ENCODE measurements at regions not wholly inside any gene's neighbourhood (a gene's known extent, or its start where the extent isn't known, plus 50 kb on each side); places are given as distances from the start of the nearest gene placed in this dataset.

DNA sequence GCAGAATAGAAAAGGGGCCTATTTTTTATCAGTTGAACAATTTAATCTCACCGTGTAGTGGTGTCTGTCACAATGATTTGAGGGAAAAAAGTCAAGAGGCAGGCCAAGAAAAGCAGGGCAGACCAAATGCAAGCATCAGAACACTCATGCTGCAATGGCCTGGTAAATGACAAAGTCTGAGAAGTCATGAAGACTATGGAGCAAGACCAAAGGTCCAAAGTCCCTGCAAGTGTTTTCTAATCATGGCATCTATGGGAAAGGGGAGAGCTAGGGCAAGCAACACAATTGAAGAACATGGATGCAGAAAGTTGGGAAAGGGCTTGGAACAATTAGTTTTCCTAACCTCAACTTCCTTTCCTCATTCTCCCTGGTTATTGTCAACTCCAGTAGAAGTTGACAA, 147.7 kb upstream of the TLL1 start:
- POLR2A ChIA-PET: no interaction called here
- intact Hi-C loops (cut with micrococcal nuclease): no loop called here
- Histone ChIP-seq H3K27ac (ENCODE audit: low read depth, low read length) (no peak overlapping the region), H3K4me3 (replicated peaks in 1 of 2; ENCODE audit: low read depth in 1 of 2, low read length in 2 of 2) (no peak overlapping the region), H3K9ac (ENCODE audit: low read length) (no peak overlapping the region), H2AFZ (ENCODE audit: low read depth, low read length, poor library complexity, severe bottlenecking) (no peak overlapping the region), H3K9me2 (ENCODE audit: insufficient read depth) (no peaks in the 10 kb centered on the region), H3K4me2 (ENCODE audit: low read length) (no peak overlapping the region), H3K9me3 (ENCODE audit: control insufficient read depth in 1 of 2, insufficient read depth in 1 of 2, low read depth in 1 of 2, low read length in 2 of 2) (no peaks in the 10 kb centered on the region), H3K36me3 (ENCODE audit: control insufficient read depth in 1 of 2, insufficient read depth in 2 of 2, low read length in 2 of 2) (no peaks in the 10 kb centered on the region), H4K20me1 (ENCODE audit: insufficient read depth) (no peaks in the 10 kb centered on the region), H3K79me2 (ENCODE audit: insufficient read depth, low read length) (no peaks in the 10 kb centered on the region), H3K4me1 (ENCODE audit: control insufficient read depth in 1 of 2, insufficient read depth in 2 of 2, low read length in 2 of 2) (no peaks in the 10 kb centered on the region), H3K27me3 (ENCODE audit: insufficient read depth, low read length) (no peaks in the 10 kb centered on the region)
- ATAC-seq: no peak
- RAD21 ChIA-PET (ENCODE audit: low non-redundant PET in 1 of 2, low total read pairs in 2 of 2, uncharacterized antibody in 2 of 2, unreplicated experiment in 2 of 2): no interaction called here
- TF ChIP-seq SP1 (IDR thresholded peaks at IDR 0.05; ENCODE audit: low read depth) (no peak), EZH2 (IDR thresholded peaks at IDR 0.05) (no peak), FOSL1 (IDR thresholded peaks at IDR 0.05; ENCODE audit: low read depth) (no peak), POLR2AphosphoS5 (IDR thresholded peaks at IDR 0.05; ENCODE audit: low read depth, low read length) (no peak), RAD21 (IDR thresholded peaks at IDR 0.05; ENCODE audit: low read depth) (no peak), ZNF274 (IDR thresholded peaks at IDR 0.05; ENCODE audit: low read depth, low read length) (no peak), CEBPB (IDR thresholded peaks at IDR 0.05; ENCODE audit: low read depth) (no peak), YY1 (IDR thresholded peaks at IDR 0.05; ENCODE audit: extremely low read depth, insufficient replicate concordance, low read depth, low read length) (no peak)
- TF ChIP-seq, protein P1, sequence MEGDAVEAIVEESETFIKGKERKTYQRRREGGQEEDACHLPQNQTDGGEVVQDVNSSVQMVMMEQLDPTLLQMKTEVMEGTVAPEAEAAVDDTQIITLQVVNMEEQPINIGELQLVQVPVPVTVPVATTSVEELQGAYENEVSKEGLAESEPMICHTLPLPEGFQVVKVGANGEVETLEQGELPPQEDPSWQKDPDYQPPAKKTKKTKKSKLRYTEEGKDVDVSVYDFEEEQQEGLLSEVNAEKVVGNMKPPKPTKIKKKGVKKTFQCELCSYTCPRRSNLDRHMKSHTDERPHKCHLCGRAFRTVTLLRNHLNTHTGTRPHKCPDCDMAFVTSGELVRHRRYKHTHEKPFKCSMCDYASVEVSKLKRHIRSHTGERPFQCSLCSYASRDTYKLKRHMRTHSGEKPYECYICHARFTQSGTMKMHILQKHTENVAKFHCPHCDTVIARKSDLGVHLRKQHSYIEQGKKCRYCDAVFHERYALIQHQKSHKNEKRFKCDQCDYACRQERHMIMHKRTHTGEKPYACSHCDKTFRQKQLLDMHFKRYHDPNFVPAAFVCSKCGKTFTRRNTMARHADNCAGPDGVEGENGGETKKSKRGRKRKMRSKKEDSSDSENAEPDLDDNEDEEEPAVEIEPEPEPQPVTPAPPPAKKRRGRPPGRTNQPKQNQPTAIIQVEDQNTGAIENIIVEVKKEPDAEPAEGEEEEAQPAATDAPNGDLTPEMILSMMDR (IDR thresholded peaks at IDR 0.05 in 2 of 3, conservative IDR thresholded peaks at IDR 0.05 in 1 of 3; ENCODE audit: borderline replicate concordance in 1 of 3, insufficient read depth in 1 of 3, low read depth in 2 of 3, low read length in 2 of 3): no peak
- TF ChIP-seq, protein P2, sequence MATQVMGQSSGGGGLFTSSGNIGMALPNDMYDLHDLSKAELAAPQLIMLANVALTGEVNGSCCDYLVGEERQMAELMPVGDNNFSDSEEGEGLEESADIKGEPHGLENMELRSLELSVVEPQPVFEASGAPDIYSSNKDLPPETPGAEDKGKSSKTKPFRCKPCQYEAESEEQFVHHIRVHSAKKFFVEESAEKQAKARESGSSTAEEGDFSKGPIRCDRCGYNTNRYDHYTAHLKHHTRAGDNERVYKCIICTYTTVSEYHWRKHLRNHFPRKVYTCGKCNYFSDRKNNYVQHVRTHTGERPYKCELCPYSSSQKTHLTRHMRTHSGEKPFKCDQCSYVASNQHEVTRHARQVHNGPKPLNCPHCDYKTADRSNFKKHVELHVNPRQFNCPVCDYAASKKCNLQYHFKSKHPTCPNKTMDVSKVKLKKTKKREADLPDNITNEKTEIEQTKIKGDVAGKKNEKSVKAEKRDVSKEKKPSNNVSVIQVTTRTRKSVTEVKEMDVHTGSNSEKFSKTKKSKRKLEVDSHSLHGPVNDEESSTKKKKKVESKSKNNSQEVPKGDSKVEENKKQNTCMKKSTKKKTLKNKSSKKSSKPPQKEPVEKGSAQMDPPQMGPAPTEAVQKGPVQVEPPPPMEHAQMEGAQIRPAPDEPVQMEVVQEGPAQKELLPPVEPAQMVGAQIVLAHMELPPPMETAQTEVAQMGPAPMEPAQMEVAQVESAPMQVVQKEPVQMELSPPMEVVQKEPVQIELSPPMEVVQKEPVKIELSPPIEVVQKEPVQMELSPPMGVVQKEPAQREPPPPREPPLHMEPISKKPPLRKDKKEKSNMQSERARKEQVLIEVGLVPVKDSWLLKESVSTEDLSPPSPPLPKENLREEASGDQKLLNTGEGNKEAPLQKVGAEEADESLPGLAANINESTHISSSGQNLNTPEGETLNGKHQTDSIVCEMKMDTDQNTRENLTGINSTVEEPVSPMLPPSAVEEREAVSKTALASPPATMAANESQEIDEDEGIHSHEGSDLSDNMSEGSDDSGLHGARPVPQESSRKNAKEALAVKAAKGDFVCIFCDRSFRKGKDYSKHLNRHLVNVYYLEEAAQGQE (IDR thresholded peaks at IDR 0.05; ENCODE audit: low read depth): no peak
- CTCF ChIA-PET: no interaction called here
- no TSS peak for BruUV-seq (replicated peaks)
- DNase-seq (ENCODE audit: low read depth, low spot score): no peak
